GM12875 (cell line): ENCODE measurements at regions not wholly inside any gene's neighbourhood (a gene's known extent, or its start where the extent isn't known, plus 50 kb on each side); places are given as distances from the start of the nearest gene placed in this dataset.

Source experiments
- H3K4me3 ChIP-seq: one replicate; pipeline ENCODE4 v1.5.1; 2011; ENCODE audit warnings: low read depth, low read length, control low read depth
- TF ChIP-seq, protein P1 (sequence below): IDR thresholded peaks from 2 replicates; pipeline ENCODE4 v1.5.1; 2011; ENCODE audit warnings: low read depth, mild to moderate bottlenecking, control low read depth, inconsistent platforms, low read length, moderate library complexity, borderline replicate concordance; ENCODE audit not compliant: insufficient read depth

DNA sequence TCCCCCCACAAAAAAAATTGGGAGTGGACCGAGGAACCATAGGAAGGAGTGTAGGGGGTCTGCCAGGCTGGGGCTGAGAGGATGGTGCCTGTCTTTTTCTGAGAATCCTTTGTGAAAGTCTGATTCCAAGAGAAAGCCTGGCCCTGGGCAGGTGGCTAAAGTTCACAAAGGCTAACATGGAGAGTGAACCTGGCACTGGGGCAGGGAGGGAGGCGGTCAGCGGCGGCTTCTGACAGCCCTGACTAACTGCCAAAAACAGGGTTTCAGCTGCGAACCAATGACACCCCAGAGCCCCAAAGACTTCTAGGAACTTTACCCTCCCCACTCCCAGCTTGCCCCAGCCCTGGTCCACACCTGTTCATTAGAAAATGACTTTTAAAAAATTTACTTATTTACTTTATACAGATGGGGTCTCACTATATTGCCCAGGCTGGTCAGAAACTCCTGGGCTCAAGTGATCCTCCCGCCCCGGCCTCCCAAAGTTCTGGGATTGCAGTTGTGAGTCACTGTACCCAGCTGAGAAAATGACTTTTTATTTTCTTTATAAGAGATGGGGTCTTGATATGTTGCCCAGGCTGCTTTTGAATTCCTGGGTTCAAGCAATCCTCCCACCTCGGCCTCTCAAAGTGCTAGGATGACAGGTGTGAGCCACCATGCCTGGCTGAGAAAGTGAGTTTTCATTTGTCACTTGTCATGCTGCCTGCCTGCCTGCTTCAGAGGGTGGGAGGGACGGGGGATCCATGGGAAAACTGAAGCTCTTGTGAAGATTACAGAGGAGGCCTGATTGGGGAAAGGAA is 61.0 kb upstream of the DUSP5 start:
- TF ChIP-seq, protein P1, sequence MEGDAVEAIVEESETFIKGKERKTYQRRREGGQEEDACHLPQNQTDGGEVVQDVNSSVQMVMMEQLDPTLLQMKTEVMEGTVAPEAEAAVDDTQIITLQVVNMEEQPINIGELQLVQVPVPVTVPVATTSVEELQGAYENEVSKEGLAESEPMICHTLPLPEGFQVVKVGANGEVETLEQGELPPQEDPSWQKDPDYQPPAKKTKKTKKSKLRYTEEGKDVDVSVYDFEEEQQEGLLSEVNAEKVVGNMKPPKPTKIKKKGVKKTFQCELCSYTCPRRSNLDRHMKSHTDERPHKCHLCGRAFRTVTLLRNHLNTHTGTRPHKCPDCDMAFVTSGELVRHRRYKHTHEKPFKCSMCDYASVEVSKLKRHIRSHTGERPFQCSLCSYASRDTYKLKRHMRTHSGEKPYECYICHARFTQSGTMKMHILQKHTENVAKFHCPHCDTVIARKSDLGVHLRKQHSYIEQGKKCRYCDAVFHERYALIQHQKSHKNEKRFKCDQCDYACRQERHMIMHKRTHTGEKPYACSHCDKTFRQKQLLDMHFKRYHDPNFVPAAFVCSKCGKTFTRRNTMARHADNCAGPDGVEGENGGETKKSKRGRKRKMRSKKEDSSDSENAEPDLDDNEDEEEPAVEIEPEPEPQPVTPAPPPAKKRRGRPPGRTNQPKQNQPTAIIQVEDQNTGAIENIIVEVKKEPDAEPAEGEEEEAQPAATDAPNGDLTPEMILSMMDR = no peak
- H3K4me3 ChIP-seq = no peak overlapping the region

DNA sequence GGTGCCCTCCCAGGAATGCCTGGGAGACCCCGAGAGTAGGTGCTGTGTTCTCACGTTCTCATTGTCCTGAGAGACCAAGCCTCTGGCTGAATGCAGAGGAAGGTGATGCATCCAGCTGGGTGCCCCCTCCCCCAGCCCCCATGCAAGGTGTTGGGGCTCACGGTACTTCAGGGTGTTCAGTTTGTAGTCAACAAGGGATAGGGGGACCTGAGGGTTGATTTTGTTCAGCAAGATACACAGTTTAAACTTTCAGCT is 60.4 kb upstream of the DUSP5 start:
- TF ChIP-seq, protein P1 = no peak
- H3K4me3 ChIP-seq = no peak overlapping the region

DNA sequence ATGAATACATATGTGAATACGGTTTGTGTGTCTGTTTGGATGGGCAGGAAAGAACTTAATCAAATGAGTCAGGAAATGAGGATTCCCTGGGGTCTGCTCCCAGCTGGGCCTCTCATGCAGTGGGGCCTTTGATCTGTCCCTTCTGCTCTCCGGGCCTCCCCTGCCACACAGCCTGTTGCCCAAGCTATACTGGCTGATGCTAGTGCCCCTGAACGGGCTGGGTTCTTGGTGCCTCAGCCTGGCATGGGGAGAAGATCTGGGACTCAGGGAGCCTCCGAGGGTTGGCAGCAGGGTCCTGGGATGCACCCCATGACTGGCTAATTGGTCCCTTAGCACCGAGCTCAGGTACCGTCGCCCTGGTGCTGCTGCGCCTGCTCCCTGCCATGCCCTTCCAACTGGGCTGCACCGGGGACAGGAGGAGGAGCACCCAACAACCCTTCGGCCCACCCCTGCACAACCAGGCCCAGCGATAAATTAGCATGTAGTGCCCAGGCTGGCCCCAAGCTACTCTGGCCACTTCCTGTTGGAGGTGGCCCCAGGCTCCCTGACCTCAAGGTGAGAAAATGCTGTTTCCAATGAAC is 59.9 kb upstream of the DUSP5 start:
- H3K4me3 ChIP-seq = no peak overlapping the region
- TF ChIP-seq, protein P1 = no peak

DNA sequence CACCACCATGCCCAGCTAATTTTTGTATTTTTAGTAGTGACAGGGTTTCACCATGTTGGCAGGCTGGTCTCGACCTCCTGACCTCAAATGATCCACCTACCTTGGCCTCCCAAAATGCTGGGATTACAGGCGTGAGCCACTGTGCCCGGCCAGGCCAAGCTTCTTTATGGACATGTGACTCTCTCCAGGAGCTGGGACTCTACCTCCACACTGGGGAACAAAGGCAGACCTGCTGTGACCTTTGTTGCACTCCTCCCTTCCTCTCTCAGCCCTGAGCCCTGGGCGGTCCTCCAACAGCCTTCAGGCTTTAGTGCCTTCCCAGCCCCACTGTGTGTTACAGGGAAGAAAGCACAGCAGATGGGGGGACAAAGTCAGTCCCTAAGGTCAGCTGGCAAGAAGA is 55.0 kb upstream of the DUSP5 start:
- TF ChIP-seq, protein P1 = no peak

DNA sequence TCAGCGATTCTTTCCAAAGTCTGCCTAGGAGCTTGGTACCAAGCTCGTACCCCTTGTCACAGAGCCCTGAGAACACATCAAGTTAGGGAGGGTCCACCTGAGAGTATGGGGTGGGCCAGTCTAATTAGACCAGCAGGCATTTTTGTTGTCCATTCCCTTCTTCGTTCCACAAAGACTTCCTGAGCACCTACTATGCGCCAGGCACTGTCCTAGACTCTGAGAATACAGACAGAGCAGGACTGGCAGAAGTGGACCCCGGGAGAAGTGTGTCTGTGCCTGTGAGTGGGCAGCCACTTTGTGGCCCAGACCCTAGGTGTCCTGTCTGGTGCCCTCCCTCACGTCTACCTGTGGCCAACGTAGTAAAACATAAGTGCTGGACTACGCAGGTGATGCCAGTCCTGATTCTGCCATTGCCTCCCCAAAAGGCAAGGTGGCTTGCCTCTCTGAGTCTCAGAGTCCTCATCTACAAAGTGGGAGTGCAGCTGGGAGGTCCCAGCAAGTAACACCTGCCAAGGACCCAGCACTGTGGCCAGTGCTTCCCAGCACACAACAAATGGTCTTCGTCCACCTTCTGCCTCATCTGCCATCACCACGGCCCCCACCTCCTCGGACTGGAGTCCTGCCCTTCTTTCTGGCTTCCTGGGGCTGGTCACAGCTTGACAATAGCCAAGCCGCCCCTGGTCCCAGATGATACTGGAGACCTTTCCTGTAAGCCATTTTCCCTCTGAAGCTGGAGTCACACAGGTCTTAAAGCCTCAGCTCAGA is 54.3 kb upstream of the DUSP5 start:
- H3K4me3 ChIP-seq = no peak overlapping the region

More for the DNA sequence above, 55.0 kb upstream of the DUSP5 start:
- no peak overlapping the region for H3K4me3 ChIP-seq

DNA sequence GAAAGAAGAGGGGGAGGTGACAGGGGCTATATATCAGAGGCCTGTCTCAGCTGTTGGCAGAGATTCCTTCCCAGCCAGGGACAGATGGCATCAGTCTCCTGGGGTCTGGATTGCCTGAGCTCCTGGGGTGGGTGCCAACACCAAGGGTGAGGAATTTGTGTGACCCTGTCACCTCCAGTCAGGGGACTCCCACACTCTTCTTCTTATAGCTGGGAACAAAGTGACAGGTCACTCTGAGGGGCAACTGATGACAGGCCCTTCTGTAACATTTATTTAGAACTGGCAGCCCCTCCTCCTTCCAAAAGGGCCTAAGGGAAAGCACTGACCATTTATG is 53.7 kb upstream of the DUSP5 start:
- TF ChIP-seq, protein P1 = no peak
- H3K4me3 ChIP-seq = no peak overlapping the region

More for the DNA sequence above, 54.3 kb upstream of the DUSP5 start:
- TF ChIP-seq, protein P1 = no peak
